ENCODE measurements at regions not wholly inside any gene's neighbourhood (a gene's known extent, or its start where the extent isn't known, plus 50 kb on each side); places are given as distances from the start of the nearest gene placed in this dataset.

DNA sequence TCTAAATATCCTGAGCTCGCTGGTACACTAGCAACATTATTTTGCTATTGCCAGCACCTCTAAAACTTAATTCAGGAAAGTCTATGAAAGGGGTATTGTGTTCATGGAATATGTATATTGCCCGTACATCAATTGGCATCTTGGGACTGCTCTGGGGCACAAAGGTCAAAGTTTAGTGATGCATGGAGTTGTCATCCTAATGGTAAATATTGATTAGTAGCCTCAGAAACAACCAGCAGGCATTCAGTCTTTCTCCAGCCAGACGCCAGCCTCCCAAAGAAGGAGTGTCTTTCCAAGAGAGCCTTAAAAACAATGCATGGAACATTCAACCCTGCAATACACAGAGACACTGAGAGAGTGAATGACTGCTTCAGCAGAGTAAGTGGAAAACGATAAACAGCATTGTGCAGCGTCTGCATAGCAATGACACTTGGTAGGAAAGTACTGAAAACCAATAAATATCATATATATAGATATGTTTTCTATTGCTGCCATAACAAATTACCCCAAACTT is 377.3 kb downstream of the SHQ1 start:
- no peak for DNase-seq (ENCODE audit: extremely low read depth in 1 of 2, low read depth in 1 of 2)

DNA sequence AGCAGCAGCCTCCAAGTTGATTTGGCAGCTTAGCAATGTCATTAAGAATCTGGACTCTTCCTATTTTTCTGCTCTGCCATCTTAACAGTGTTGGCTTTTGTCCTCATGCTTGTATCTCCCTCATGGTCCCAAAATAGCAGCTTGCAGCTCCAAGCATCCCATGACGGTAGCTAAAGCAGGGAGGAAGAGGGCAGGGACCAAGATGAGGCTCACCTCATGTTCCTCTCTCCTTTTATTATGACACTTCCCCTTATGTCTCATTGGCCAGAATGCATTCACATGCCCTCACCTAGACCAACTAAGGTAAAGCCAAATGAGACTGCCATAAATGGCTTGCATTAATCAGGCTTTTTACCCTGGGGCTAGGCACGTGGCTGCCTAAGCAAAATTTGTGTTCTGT is 382.4 kb downstream of the SHQ1 start:
- no peak for DNase-seq (ENCODE audit: extremely low read depth in 1 of 2, low read depth in 1 of 2)

GRCh38 chr3:72463083-72463482 is 385.2 kb downstream of the SHQ1 start:
- DNase-seq (ENCODE audit: extremely low read depth in 1 of 2, low read depth in 1 of 2) = no peak

- no peak for DNase-seq (ENCODE audit: extremely low read depth in 1 of 2, low read depth in 1 of 2)
Measured at GRCh38 chr3:72462595-72463011, 385.6 kb downstream of the SHQ1 start.

GRCh38 chr3:72461787-72462186 is 386.5 kb downstream of the SHQ1 start:
- DNase-seq (ENCODE audit: extremely low read depth in 1 of 2, low read depth in 1 of 2) = no peak

DNA sequence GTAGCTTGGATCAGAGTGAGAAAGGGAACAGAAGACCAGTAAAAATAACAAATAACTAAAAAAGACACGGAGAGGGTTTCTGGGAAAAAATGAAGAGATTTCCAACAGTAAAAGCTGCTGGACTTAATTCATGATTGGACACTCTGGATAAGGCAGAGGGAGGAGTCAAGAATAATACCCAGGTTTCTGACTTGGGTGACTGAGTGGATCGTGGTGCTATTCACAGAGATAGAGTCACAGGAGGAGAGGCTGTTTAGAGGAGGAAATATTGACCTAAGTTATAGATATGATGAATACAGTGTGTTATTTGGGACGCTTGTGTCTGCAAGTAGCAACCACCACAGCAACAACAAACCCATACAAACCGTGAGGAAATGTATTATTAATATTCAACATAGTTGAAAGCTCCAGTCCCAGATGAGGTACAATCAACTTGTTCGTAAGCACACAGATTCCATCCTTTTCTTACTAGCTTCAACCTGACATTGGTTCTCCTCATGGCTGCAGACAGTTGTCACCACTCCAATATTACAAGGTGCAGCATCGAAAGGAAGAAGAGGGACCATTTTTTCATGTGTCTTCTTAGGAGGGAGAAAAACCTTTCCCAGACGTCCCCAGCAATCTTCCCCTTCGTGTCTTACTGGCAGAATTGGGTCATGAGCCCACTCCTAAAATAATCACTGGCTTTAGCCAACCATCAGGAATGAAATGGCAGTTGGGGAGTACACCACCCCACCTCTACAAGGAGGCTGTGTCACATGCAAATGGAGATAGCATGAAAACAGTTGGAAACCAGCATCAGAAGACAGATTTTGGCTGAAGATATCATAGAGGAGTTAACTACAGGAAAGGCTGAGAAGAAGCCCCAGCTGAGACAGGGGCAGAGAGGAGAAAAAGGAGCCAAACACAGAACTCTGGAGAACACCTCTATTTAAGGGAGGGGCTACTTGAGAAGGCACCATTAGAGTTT is 387.8 kb downstream of the SHQ1 start:
- DNase-seq (ENCODE audit: extremely low read depth in 1 of 2, low read depth in 1 of 2) = no peak

- DNase-seq (ENCODE audit: extremely low read depth in 1 of 2, low read depth in 1 of 2) = no peak
Measured at GRCh38 chr3:72459588-72459987, 388.7 kb downstream of the SHQ1 start.

- DNase-seq (ENCODE audit: extremely low read depth in 1 of 2, low read depth in 1 of 2) = no peak
Measured at GRCh38 chr3:72458375-72458774, 389.9 kb downstream of the SHQ1 start.

DNA sequence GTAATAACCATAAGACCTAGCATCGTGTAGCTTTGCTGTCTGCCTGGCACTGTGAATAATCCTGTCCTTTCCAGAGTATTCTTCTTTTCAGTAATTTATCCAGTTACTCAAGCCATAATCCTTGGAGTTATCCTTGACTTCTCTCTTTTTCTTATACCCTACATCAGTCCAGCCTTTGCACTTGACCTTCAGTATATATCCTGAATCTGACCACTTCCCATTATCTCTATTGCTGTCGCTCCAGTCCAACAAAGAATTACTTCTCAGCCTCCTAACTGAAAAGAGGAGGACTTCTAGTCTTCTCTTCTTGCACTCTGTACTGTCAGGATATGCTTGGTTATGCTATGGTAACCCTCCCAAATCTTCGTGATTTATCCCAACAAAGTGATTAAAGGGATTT is 393.8 kb downstream of the SHQ1 start:
- DNase-seq (ENCODE audit: extremely low read depth in 1 of 2, low read depth in 1 of 2) = no peak

DNA sequence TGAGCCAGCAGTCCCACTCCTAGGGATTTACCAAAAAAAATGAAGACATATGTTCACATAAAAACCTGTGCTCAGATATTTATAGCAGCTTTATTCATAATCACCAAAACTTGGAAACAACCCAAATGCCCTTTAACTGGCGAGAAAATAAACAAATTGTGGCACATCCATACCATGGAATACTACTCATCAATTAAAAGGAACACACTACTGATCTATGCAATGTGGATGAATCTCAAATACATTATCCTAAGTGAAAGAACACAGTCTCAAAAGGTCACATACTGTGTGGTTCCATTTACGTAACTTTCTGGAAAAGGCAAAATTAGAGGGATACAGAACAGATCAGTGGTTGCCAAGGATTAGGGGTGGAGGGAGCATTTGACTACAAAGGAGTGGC is 394.5 kb downstream of the SHQ1 start:
- DNase-seq (ENCODE audit: extremely low read depth in 1 of 2, low read depth in 1 of 2) = no peak

GRCh38 chr3:72452745-72453144 is 395.5 kb downstream of the SHQ1 start:
- DNase-seq (ENCODE audit: extremely low read depth in 1 of 2, low read depth in 1 of 2) = no peak

- no peak for DNase-seq (ENCODE audit: extremely low read depth in 1 of 2, low read depth in 1 of 2)
Measured at GRCh38 chr3:72451841-72452240, 396.4 kb downstream of the SHQ1 start.

- no peak for DNase-seq (ENCODE audit: extremely low read depth in 1 of 2, low read depth in 1 of 2)
Measured at GRCh38 chr3:72449551-72449950, 398.7 kb downstream of the SHQ1 start.

DNA sequence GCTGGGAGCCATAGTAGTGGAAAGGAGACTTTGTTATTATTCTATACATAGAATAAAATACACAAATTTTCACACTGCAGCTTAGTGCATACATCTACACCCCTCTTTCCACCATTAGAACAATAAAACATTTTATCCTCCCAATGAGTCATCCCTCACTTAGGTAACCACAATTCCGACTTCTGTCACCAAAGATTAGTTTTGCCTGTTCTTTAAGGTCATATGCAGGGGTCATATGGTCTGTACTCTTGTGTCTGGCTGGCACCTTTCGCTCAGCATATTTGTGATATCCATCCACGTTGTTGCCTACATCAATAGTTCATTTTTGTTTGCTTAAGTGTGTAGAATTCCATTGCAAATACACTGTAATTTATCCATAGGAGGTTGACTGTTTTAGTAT is 399.4 kb downstream of the SHQ1 start:
- DNase-seq (ENCODE audit: extremely low read depth in 1 of 2, low read depth in 1 of 2) = no peak

DNA sequence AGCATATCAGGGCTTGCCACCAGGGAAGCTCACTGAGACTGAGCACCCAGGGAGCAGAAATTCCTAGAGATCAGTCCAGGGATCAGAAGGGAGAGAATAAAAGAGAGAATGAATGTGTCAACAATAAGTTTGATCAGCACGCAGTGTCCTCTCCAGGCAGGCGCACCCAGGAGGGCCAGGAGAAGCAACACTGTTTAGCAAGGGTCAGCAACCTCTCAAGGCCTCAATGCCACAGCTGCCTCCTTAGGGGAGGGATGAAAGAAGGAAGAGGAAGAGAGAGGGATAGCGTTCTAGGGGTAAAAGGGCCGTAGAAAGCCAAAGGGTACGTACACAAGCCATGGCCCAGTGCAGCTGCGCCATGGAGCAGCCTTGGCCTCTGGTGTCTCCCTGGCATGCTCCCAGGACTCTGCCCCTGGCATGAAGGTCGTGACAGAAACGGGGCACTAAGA is 399.8 kb downstream of the SHQ1 start:
- no peak for DNase-seq (ENCODE audit: extremely low read depth in 1 of 2, low read depth in 1 of 2)

- DNase-seq (ENCODE audit: extremely low read depth in 1 of 2, low read depth in 1 of 2) = peak; percentile 79 to 92
Measured at GRCh38 chr3:72447059-72447946, 400.9 kb downstream of the SHQ1 start.

GRCh38 chr3:72446218-72447058 is 401.8 kb downstream of the SHQ1 start, which contains the start of gene RYBP:
Gene RYBP, minus strand, starts transcription at chr3:72446621.
- DNase-seq (ENCODE audit: extremely low read depth in 1 of 2, low read depth in 1 of 2) = no peak

GRCh38 chr3:72445827-72446217 is 402.4 kb downstream of the SHQ1 start:
- no peak for DNase-seq (ENCODE audit: extremely low read depth in 1 of 2, low read depth in 1 of 2)

DNA sequence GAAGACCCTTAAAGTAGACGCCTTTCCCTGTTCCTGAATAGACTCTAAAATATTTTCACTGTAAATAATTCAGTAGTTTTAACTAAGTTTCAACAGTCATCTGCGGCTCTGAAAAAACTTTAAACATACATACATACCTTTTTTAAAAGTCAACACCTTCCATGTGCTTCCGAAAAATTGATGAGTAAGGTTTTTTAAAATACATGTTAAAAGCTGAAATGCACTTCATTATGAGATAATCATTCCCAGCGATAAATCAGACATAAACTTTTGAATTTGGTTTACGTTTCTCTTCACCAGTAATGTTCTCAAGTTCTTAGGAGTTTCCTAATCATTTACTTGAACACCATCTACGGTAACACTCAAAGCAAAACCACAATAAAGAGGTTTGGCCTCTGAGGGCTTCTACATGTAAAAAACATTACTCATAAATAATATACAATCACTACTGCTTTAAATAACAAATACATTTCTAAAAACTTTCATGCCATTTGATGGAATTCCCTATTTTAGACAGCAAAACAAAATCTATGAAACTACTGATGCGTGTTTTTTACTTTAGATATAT is 403.5 kb downstream of the SHQ1 start:
- DNase-seq (ENCODE audit: extremely low read depth in 1 of 2, low read depth in 1 of 2) = no peak

DNA sequence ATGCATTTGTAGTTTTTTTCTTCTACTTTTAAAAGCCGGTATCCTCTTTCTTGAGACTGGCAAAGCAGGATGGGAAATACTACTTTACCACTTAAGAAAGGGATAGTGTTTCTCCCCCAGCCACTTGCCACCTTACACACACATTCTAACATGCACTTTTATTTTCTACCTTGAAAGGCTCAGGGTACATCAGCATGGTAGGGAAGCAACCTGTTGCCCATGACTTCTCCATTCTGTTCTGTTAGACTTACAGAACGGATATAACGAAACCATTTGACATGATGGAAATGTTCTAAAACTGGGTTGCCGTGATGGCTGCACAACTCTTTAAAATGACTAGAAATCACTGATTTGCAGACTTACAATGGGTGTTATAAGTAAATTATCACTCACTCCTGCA is 405.5 kb downstream of the SHQ1 start:
- no peak for DNase-seq (ENCODE audit: extremely low read depth in 1 of 2, low read depth in 1 of 2)

Measured in activated CD8-positive, alpha-beta memory T cell treated with anti-CD3 and anti-CD28 coated beads for 1 hour (primary cell).